Right lobe of liver (tissue), 4 donors: ENCODE measurements at regions not wholly inside any gene's neighbourhood (a gene's known extent, or its start where the extent isn't known, plus 50 kb on each side); places are given as distances from the start of the nearest gene placed in this dataset.

Experiments
- CTCF ChIP-seq, 4 donors: fragments of 200-600 bp in 3 of 4; fragments of 450-650 bp in 1 of 4; IDR thresholded peaks; one replicate each; pipeline versions ENCODE4 v1.5.1 to v1.8.0; 2016 to 2022; ENCODE audit warnings: antibody characterized with exemption in 4 of 4, mild to moderate bottlenecking in 2 of 4
- POLR2A ChIP-seq: fragments of 450-650 bp; IDR thresholded peaks from one replicate; pipeline ENCODE4 v1.6.1; 2017; ENCODE audit warnings: antibody characterized with exemption, mild to moderate bottlenecking
- donor health status: DM: no; HTN: no; CAD: no.
- donor health status: DM: no; HTN: no; CAD: no.
- donor health status: DM: no; HTN: yes; CAD: no.

- TF ChIP-seq CTCF (IDR thresholded peaks at IDR 0.05) (no peak), POLR2A (no peak)
Observed at GRCh38 chr20:40890635-40891034, 138.0 kb upstream of the TOP1 start.
